Testis (tissue), 2 donors: ENCODE measurements at regions not wholly inside any gene's neighbourhood (a gene's known extent, or its start where the extent isn't known, plus 50 kb on each side); places are given as distances from the start of the nearest gene placed in this dataset.

ENCODE experiments used
- DNase-seq: peaks from one replicate; pipeline ENCODE4 v3.0.0-alpha.2; 2019
- H3K27ac ChIP-seq, 2 donors: fragments of 200-600 bp; sonication (generic); one replicate each; pipeline ENCODE4 v1.5.1; 2019
- H3K27me3 ChIP-seq: fragments of 200-600 bp; sonication (generic); one replicate; pipeline ENCODE4 v1.5.1; 2019
- H3K36me3 ChIP-seq: fragments of 200-600 bp; sonication (generic); one replicate; pipeline ENCODE4 v1.5.1; 2017; ENCODE audit warnings: low read depth; ENCODE audit errors: missing control alignments
- H3K4me1 ChIP-seq: fragments of 200-600 bp; sonication (generic); one replicate; pipeline ENCODE4 v1.5.1; 2019
- H3K4me3 ChIP-seq, 2 donors: fragments of 200-600 bp; sonication (generic); one replicate each; pipeline ENCODE4 v1.5.1; 2017 to 2019
- H3K9me3 ChIP-seq: fragments of 200-600 bp; sonication (generic); one replicate; pipeline ENCODE4 v1.5.1; 2017
- POLR2A ChIP-seq: fragments of 450-650 bp; IDR thresholded peaks from one replicate; pipeline ENCODE4 v1.6.1; 2017; ENCODE audit warnings: antibody characterized with exemption, mild to moderate bottlenecking, moderate library complexity
- WGBS, 2 donors: methylation state at CpG; one replicate each; pipeline ENCODE4 v1.1.5; 2018; 5-methylcytosine and 5-hydroxymethylcytosine counted together
- intact Hi-C: fragments of 100-400 bp; cut with DNase I; formaldehyde crosslinking; loops from one replicate; pipeline ENCODE4 v1.15.1; 2023; ENCODE audit warnings: low total_unique reads
- TF ChIP-seq, protein P1 (sequence below), 3 experiments: fragments of 450-650 bp in 2 of 3; fragments of 200-600 bp in 1 of 3; sonication (generic) in 1 of 3; IDR thresholded peaks; one replicate each; pipeline ENCODE4 v1.5.1; 2016 to 2019; ENCODE audit warnings: antibody characterized with exemption in 3 of 3, mild to moderate bottlenecking in 2 of 3, moderate library complexity in 1 of 3

DNA sequence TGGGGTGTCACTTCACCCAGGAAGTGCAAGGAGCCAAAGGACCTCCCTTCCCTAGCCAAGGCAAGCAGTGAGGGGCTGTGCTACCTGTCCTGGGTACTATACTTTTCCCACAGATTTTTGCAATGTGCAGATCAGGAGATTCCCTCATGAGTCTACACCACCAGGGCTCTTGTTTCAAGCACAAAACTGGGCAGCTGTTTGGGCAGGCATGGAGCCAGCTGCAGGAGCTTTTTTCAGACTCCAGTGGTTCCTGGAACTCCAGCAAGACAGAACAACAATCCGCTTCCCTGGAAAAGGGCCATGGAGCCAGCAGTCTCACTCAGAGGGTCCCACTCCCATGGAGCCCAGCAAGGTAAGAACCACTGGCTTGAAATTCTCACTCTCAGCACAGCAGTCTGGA, 1649.6 kb downstream of the LRRC4C start:
- Histone ChIP-seq H3K27ac (no peak overlapping the region), H3K36me3 (no peaks in the 10 kb centered on the region), H3K9me3 (no peaks in the 10 kb centered on the region), H3K4me1 (no peaks in the 10 kb centered on the region), H3K27me3 (no peaks in the 10 kb centered on the region), H3K4me3 (no peak overlapping the region)
- no peak for DNase-seq
- intact Hi-C loops, result no loop called here
- TF ChIP-seq, protein P1, sequence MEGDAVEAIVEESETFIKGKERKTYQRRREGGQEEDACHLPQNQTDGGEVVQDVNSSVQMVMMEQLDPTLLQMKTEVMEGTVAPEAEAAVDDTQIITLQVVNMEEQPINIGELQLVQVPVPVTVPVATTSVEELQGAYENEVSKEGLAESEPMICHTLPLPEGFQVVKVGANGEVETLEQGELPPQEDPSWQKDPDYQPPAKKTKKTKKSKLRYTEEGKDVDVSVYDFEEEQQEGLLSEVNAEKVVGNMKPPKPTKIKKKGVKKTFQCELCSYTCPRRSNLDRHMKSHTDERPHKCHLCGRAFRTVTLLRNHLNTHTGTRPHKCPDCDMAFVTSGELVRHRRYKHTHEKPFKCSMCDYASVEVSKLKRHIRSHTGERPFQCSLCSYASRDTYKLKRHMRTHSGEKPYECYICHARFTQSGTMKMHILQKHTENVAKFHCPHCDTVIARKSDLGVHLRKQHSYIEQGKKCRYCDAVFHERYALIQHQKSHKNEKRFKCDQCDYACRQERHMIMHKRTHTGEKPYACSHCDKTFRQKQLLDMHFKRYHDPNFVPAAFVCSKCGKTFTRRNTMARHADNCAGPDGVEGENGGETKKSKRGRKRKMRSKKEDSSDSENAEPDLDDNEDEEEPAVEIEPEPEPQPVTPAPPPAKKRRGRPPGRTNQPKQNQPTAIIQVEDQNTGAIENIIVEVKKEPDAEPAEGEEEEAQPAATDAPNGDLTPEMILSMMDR (IDR thresholded peaks at IDR 0.05), result no peak
- TF ChIP-seq POLR2A, result no peak
- WGBS, 2 donors, result 83 to 92% methylated on average over 1 of the region's 1 CpG

DNA sequence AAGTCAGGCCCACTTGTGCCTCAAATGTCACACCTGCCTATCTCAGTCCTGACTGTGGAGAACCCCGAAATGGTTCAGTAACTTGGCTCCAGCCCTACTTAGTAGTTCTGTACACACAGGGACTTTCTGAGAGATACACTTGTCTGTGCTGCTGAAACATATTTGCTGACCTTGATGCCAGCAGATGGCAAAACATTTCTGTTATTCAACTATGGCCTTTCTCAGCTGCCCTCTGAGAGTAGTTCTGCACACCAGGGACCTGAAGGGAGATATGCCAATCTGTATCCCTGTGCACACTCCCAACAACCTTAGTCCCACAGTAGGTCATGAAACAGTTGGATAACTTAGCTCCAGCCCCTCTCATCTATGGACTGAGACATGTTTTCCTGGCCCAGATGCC, 1651.5 kb downstream of the LRRC4C start:
- no peak overlapping the region for H3K4me3 ChIP-seq
- no peaks in the 10 kb centered on the region for H3K36me3 ChIP-seq
- no peak for DNase-seq
- no peak overlapping the region for H3K27ac ChIP-seq
- no peaks in the 10 kb centered on the region for H3K9me3 ChIP-seq
- intact Hi-C loops, result no loop called here
- no peaks in the 10 kb centered on the region for H3K4me1 ChIP-seq
- 59 to 88% methylated on average over 1 of the region's 1 CpG for WGBS, 2 donors
- no peak for TF ChIP-seq POLR2A
- TF ChIP-seq, protein P1 (IDR thresholded peaks at IDR 0.05), result no peak
- H3K27me3 ChIP-seq, result no peaks in the 10 kb centered on the region

DNA sequence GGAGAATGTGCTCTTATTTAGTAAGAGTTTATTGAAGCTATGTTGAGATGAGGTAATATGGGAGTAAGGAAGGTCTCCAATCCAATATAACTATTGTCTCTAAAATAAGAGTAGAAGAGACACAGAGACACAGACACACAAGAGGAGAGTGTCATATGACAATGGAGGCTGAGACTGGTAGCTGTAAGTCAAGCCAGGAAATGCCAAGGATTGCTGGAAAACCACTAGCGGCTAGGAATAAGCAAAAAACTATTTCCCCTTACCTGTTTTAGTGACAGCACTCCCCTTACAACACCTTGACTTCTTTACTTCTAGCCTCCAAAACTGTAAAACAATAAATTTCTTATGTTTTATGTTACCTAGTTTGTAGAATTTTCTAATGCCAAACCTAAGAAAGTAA, 1652.8 kb downstream of the LRRC4C start:
- TF ChIP-seq POLR2A, result no peak
- TF ChIP-seq, protein P1 (IDR thresholded peaks at IDR 0.05), result no peak
- no peak overlapping the region for H3K27ac ChIP-seq
- no peaks in the 10 kb centered on the region for H3K4me1 ChIP-seq
- H3K4me3 ChIP-seq, result no peak overlapping the region
- intact Hi-C loops, result no loop called here
- H3K9me3 ChIP-seq, result no peaks in the 10 kb centered on the region
- no peaks in the 10 kb centered on the region for H3K36me3 ChIP-seq
- H3K27me3 ChIP-seq, result no peaks in the 10 kb centered on the region
- 80 to 100% methylated on average over 1 of the region's 1 CpG for WGBS, 2 donors
- DNase-seq, result no peak

DNA sequence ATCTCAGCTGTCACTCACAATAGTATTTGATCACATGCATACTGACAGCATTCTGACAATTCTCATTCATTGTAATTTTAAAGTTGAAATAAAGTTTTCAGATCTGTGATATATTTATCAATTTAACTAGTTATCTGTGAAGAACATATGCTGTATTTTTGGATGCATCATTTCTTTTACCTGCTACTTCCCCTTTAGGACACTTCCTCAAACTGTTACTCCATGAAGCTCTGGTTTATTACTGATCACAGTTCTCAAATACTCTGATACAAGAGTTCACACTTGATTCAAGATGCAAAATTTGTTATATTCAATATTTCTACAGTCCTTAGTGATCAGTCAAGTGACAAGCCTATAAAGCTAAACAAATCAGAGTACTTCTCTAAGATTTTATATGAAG, 1655.2 kb downstream of the LRRC4C start:
- intact Hi-C loops, result no loop called here
- no peaks in the 10 kb centered on the region for H3K4me1 ChIP-seq
- no peaks in the 10 kb centered on the region for H3K9me3 ChIP-seq
- H3K4me3 ChIP-seq, result no peak overlapping the region
- H3K36me3 ChIP-seq, result no peaks in the 10 kb centered on the region
- no peak for TF ChIP-seq POLR2A
- TF ChIP-seq, protein P1 (IDR thresholded peaks at IDR 0.05), result no peak
- no peak for DNase-seq
- H3K27me3 ChIP-seq, result no peaks in the 10 kb centered on the region
- no peak overlapping the region for H3K27ac ChIP-seq

DNA sequence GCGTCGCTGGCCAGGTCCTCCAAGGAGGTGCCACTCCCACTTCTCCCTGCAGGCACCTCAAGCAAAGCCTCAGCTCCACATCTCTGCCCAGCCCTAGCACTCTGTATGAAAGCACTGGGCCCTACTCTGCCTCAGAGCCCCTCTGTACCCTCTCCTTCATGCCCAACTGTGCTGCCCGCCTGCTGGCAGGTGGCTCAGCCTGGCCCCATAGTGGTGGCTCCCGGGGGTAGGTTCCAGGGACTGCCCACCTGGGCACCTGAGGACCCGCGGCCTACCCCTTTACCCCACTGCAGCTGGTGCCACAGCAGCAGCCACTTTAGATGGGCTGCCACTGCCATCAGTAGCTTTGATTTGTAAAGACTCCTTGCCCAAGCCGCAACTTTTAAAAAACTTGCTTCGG, 1672.8 kb downstream of the LRRC4C start:
- Histone ChIP-seq H3K36me3 (no peaks in the 10 kb centered on the region), H3K27me3 (no peaks in the 10 kb centered on the region), H3K9me3 (no peaks in the 10 kb centered on the region), H3K4me1 (no peaks in the 10 kb centered on the region), H3K4me3 (no peak overlapping the region), H3K27ac (no peak overlapping the region)
- intact Hi-C loops, result no loop called here
- 83 to 91% methylated on average over 8 of the region's 8 CpGs for WGBS, 2 donors
- TF ChIP-seq POLR2A, result no peak
- TF ChIP-seq, protein P1 (IDR thresholded peaks at IDR 0.05), result no peak
- no peak for DNase-seq
